ENCODE measurements at regions not wholly inside any gene's neighbourhood (a gene's known extent, or its start where the extent isn't known, plus 50 kb on each side); places are given as distances from the start of the nearest gene placed in this dataset.

DNA sequence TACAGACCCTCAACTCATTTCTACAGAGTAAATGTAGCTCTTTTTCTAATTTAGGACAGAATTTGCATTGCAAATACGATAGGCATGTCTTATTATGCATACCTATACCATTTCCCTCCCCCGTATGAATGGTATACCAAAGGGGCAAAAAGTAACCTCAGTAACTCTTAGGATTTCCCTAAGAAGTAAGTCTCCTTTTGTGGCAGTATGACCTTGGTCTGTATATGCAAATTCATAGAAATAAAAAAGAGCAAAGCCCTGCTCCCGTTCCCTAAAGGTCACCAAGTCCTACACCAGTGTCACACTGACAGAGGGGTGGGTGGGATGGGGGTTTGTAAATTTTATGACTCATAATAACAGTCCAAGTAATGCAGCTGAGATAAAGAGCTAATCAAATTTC lies 365.8 kb upstream of the CCDC196 start:
- DNase-seq, result no peak

DNA sequence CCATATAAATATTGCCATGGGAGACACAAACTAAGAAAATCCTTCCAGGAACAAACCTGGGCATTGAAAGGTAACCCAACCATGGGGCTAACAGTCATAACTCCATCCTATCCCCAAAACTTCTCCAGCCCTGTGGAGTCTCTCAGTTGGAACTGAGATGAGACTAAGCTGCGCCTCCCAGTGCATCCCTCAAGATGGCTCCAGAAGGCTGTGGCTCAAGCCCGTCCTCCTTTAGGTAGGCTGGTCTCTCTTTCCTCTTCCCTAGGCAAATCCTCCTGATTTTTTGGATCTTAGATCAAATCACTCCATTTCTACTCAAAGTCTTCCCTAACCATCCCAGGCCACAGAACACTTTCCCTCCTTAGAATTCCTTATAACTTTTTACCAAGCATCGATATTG lies 364.3 kb upstream of the CCDC196 start:
- no peak for DNase-seq

DNA sequence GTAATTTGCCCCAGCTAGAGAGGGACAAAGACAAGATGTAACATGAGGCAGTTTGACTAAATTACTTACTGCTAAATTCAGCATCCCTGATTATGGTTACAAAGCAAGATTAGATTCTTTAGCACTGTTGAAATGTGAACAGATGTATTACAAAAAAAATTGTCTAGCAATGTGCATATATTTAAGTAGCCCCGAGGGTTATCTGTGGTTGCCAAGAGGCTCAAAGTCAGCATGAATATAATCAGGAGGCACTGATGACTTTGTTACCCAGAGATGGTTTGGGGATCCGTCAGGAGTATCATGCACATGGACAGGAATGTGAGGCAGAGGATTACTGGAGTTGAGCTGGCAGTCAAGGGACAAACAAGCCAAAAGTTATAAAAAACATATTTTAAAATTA lies 356.9 kb upstream of the CCDC196 start:
- DNase-seq, result no peak

DNA sequence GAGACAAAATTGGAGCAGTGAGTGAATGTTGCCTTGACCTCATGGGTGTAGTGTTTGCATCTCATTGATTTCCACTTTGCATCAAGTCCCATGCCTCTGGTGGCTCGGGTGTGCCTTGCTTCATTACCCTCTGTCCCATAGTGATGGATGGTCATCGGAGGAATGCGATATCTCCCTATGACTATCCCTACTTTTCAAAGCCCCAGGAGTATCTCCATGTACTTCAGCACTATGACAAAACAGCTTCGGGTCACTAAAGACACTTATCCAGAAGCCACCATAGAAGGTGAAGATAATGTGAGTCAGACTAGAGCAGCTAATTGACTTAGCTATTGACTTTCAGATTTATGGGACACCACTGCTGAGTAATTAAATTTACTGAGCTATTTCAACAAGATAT lies 355.1 kb upstream of the CCDC196 start:
- DNase-seq, result no peak

DNA sequence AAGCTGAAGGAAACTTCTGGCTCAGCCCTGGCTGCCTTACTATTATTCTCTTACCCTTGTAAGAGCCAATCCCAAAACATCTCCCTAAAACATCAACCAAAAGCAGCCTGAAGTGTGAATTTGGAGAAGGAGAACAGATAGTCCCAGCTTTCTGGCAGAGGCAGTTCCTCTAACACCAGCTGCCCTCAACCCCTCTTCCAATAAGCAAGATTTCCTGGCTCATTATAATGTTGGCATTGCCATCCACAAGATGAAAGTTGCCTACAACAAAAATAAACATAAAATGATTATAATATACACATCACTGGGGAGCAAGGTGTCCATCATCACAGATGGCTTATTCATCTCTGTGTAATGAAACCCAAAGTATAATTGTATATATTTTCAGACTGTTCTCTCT lies 352.5 kb upstream of the CCDC196 start:
- no peak for DNase-seq

DNA sequence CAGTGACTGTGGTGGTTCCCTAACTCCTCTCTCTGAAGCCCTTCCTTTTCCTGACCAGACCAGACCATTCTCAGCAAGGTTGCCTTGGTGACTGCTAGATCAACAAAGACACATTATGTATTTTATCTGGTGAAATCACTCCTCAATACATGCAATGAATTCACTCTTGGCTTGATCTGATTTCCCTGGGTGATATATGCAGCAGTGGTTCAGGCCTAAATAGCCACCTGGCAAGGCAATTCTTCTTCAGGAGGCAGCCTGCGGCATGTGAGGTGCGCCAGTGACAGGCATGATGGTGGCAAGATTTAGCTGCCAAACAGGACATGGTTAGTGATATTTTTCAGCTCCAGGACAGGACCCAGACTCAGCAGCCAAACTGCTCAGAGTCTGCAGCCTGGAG lies 350.3 kb upstream of the CCDC196 start:
- DNase-seq, result no peak

DNA sequence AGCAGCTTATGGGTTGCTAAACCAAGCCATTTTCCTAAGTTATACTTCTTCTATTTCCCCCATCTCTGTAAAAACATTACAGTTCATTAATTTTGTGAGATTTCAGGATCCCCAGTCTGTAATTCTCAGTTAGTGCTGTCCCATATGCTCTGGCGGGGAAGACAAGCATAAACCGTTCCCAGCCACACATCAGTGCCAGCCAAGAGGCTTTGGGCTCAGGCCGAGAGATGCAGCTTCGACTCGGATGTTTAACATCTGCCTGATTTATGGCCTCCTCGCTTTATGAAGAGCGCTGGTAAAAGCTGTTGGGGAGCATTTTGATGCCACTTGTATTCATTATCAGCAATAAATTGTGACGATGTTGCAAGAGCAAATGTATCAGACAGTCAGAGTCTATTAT lies 349.1 kb upstream of the CCDC196 start:
- no peak for DNase-seq

DNA sequence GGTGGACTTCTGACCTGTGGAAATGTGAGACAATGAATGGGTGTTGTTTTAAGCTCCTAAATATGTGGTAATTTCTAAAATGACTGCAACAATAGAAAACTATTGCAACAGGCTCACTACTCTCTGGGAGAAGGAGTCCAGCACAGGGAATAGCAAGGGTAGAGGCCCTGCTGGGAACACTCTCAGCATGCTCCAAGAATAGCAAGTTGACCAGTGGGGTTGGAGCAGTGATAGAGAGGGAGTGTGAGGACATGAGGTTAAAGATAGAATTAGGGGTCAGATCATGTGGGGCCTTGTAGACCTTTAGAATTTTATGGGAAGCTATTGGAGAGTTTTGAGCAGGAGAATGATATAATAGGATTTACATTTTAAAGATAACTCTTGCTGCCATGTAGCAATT lies 346.7 kb upstream of the CCDC196 start:
- no peak for DNase-seq

DNA sequence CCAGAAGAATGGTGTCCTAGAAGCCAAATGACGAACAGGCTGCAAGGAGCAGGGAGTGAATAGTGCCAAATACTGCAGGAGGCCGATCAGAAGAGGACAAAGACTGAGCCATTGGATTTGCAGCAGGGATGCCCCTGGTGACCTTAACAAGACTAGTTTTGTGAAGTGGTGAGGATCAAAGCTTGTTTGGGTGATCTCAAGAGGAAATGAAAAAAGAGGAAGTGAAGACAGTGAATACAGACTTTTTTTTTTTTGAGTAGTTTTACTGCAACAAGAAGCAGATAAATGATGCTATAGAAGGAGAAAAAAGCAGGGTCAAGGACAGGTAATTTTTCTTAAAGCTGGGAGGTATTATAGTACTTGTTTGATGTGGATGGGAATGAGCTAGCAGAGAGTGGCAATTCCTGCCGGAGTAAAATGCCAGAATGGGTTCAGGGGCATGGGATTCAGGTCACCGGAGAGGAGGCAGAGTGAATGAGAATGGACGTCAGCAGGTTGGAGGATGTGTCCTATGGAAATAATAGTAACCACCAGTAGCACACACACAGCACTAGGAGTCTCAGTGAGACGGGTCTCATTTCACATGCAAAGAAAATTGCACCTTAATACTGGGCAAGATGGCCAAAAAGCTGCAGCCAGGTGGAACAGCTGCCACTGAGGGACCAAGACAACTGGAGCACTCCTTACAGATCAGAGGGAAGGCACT lies 345.8 kb upstream of the CCDC196 start:
- no peak for DNase-seq

DNA sequence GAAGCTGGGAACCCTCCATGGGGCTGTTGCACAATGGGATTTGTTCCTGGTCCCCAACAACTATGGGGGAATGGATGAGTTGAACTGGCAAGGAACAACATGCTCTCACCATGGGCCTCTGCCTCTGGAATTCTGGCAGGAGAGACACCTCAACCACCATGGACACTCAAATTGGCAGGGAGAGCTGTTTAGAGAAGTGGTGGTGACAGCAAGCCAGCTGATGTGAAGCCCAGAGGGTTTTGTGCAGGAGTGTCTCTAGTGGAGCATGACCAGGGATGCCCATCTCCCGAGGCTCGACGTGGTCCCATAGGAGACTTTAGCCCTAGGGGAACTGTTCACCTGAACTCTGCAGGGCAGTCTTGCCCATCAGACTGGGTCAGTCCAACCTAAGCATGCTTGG lies 345.2 kb upstream of the CCDC196 start:
- no peak for DNase-seq

DNA sequence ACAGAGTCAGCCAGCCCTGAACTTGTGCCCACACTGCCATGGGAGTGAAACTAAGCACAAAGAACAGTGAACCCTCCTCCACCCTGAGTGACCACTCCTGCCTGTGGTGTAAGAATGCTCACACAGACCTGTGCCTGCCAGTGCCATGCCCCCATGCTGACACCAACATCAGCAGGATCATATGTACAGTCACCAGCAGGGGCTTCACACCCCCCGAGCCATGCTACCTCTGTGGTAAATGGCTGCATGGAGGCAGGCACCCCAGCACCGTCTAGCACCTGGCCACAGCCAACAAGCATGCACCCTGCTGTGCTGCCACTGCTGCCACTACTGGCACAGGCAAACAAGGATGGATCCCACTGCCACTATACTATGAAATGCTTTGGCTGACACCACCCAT lies 344.4 kb upstream of the CCDC196 start:
- DNase-seq, result no peak

DNA sequence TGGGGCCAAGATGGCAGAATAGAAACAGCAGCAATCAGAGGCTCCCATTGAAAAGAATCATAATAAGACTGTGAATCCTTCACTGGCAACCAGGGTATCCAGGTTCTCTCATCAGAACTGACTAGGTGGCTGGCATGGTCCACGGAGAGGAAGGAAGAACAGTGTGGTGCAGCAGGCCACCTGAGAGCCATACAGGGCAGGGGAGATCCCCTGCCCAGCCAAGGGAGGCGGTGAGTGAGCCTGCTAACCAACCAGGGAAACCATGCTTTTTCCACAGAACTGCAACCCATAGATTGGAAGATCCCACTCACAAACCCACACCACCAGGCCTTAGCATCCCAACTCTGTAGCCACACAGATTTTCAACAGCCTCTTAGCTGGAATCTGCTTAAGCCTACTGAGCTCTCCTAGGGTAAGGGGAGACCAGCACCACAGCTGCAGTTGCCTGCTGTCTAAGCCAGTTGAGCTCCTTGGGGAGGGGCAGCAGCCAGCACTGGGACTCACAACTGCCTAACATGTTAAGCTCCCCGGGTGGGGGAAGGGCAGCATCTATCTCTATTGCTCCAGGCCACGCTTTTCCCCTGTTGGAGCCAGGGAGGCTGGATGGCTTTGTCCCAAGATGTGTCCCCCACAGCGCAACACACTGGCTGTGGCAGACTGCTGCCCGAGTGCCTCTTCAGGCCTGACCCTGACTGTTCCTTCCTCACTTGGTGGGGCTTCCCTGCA lies 342.6 kb upstream of the CCDC196 start:
- DNase-seq, result no peak

DNA sequence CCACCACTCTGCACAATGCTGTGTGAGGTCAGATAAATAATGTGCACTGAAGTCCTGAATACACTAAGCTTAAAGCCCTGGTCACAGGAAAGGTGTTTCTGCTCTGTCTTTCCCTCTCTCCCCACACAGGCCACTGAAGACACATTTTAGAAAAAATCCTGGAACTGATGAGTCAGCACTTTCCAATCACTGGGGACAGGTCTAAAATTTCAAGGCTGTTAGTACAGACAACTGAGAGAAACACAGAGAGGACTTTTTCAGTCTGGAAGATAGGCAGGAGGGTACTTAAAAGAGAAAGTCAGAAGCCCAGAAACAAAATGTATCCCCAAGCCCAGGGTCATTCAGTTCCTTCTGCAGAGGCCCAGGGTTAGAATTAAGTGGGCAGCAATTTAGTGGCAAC lies 333.9 kb upstream of the CCDC196 start:
- DNase-seq, result no peak

DNA sequence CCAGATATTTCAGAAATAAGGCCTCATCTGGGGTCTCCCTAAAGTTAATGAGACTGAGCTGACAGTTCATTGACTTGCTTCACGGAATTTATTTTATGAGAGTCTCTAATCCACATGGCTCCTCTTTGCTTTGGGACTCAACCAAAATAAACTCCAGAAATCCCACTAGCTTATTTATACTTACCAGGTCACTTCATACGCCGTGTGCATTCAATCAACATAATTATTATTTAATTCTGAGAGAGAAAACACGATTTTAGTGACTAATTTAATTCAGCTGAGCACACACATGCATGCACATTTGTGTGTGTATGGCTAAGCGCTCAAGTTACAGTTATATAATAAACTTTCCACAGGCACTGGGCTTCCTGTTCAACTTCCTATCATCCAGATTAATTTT lies 333.4 kb upstream of the CCDC196 start:
- no peak for DNase-seq

DNA sequence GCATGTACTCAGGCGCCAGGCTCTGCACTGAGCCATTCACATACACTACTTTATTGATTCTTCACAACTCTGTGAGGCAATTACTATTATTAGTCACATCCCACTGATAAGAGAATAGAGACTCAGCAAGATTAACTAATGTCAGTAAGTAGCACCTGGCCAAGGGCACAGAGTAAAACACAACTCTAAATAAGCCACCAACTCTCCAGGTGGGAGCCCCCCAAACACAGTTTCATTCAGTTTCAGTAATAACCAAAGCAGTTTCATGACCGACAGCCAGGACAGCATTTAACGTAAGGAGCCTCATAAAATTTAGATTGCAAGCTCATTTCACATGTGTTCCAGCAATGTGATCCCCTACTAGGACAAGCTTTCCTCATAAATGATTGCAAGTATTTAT lies 323.1 kb upstream of the CCDC196 start:
- DNase-seq, result no peak

DNA sequence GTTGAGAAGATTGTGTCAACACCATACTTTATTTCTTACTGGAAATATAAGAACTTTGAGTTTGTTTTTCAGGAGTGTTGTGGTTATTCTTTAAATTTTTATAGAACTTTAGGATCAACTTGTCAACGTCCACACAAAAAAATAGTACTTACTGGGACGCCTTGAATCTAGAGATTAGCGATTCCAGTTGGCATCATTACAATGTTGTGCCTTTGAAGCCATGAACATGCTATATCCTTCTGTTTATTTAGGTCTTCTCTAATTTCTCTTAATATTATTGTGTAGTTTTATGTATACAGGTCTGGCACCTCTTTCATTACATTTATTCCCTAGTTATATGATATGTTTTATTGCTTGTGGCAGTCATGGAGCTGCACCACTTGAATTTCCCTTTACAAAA lies 320.8 kb upstream of the CCDC196 start:
- DNase-seq, result no peak

DNA sequence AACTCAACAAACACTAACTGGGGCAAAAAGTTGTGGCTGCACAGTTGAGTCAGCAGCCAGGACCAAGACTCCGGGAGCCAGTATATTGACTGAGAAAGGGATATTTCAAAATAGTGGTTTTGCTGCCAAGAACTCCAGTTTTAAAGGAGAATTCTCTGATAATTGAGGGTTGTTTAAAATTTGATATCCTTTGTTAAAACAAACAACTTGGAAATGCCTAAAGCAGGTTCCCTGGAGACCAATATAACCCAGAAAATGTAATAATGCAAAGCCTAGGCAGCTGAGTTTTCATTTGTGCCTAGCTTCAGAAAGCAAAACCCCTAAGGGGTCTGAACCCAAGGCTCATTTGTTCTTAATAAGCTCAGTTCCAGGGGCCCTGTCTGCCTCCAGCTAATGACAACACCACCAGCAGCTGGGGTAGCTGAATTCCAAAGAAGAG lies 311.7 kb upstream of the CCDC196 start:
- DNase-seq, result no peak

DNA sequence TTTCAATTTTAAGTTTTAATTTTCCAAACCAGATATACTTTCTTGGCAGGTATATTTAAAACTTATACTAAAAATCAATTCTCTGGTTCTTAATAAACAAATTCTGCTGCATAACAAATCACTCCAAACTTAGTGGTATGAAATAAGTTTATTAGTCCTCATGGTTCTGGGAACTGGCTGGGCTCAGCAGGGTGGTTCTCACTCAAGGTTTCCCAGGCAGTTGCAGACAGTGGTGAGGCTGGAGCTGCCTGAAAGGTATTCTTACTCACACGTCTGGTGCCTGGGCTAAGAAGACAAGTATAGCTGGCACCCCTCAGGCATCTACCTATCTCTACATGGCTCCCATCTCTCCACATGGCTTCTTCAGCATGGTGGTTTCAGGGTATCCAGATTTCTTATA lies 308.2 kb upstream of the CCDC196 start:
- DNase-seq, result no peak

DNA sequence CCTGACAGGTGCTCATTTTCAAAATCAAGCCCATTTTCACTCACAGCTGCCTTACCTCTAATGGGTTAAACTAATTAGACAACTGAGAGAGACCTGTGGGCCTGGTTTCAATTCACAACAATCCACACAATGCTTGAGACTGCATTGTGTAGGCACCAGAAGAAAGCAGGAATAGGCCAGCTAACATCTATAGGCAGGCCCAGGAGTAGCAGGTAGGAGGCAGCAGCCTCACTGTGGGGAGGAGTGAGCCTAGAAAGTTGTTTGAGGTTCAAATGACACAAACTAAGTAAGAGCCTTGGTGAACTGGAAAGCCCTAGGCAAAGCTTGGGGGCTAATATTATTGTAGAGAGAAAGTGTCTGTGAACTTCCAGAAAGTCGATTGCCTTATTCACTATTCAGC lies 289.5 kb upstream of the CCDC196 start:
- DNase-seq, result no peak

DNA sequence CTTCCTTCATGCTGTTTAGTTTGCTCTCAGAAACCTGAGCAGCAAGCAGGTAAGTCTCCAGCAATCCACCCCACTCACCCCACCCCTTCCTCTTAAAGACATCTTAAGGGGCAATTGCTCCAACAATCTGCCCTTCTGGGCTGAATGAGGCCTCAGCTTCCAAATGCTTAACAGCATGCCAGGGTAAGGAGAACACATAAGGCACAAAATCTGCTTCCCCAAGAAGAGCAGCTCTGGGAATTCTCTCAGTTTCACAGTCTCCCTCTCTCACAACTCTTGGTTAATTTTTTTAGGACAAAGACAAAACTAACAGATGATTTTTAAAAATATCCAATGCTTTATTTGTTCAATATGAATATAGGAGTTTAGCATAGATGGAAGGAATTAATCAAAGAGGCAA lies 288.9 kb upstream of the CCDC196 start:
- no peak for DNase-seq

DNA sequence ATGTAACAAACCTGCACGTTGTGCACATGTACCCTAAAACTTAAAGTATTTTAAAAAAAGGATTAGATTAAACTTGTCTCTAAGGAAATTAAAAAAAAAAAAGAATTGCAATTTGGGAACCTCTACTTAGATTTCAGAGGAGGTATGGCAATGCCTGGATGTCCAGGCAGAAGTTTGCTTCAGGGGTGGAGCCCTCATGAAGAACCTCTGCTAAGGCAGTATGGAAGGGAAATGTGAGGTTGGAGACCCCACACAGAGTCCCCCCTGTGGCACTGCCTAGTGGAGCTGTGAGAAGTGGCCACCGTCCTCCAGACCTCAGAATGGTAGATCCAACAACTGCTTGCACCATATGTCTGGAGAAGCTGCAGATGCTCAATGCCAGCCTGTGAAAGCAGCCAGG lies 279.6 kb upstream of the CCDC196 start:
- DNase-seq, result no peak

DNA sequence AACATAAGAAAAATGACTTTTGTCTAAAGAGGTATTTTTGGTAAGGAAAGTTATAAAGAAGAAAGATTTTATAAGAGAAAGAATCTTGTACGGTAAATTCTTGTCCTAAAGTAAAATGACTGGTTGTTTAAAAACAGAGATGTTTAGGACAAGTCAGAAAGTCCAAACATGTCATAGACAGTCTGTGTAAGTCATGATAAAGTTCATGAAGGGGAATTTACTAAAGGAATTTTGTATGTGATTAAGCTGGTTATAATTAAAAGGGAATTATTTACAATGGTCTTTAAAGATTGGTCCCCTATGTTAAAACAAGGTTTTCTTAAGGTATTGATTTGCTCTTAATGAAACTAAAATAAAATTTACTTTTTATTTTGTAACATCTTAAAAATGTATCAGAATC lies 269.4 kb upstream of the CCDC196 start:
- no peak for DNase-seq

DNA sequence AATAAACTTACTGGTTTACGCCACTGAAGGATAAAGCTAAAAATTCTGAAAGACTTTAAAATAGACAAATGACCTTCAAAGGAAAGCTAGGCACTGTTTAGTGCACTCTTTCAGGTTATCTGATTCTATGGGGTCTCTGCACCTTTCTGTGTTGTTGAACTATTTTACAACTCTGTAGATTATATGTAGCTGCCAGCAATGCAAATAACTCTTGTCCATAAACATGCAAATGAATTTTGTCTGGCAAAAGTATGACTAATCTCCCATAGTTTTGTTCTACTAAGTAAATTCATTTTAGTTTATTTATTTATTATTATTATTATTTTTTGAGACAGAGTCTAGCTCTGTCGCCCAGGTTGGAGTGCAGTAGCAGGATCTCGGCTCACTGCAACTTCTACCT lies 266.3 kb upstream of the CCDC196 start:
- no peak for DNase-seq

DNA sequence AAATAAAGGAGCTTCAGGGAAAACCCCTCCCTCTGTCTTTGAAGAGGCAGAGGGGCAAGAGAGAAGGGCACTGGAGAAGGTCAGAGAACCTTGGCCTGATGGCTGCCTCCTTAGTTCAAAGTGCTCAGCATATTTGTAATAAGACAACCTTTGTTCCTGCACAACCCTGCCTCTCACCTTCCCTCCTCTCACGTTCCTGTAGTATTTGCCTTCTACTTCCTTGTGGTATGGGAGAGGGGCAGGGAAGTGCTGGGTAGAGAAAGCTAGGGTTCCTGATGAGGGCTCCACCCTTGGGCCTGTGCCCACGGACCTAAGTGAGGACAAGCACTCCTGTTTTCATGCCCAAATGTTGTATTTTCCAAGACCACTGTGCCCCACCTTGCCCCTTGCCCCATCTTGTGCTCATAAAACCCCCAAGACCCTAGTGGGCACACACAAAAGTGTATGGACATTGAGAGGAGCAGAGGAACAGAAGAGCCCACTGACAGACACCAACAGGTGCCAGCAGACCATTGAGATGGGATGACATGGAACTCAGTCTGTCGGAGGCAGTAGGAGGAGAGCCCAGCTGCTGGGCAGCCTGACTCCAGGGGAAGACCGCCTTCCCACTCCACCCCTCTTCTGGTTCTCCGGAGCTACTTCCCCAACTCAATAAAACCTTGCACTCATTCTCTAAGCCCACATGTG lies 261.5 kb upstream of the CCDC196 start:
- DNase-seq, result no peak
